HL-60/S4 (cell line): ENCODE measurements at regions not wholly inside any gene's neighbourhood (a gene's known extent, or its start where the extent isn't known, plus 50 kb on each side); places are given as distances from the start of the nearest gene placed in this dataset.
"Not testable (repeated sequence)": the region's sequence is repeated elsewhere in the genome, so short reads cannot be mapped to it uniquely, and the experiment has no call there.

Source experiments
- in situ Hi-C: fragments of 300-500 bp; cut with MboI; formaldehyde crosslinking; loops from 2 replicates; pipeline ENCODE4 v1.14.3; 2022; ENCODE audit warnings: low sequenced_read_pairs

GRCh38 chr12:93078059-93078458 is 149.0 kb upstream of the EEA1 start:
- in situ Hi-C loops: no loop called here

DNA sequence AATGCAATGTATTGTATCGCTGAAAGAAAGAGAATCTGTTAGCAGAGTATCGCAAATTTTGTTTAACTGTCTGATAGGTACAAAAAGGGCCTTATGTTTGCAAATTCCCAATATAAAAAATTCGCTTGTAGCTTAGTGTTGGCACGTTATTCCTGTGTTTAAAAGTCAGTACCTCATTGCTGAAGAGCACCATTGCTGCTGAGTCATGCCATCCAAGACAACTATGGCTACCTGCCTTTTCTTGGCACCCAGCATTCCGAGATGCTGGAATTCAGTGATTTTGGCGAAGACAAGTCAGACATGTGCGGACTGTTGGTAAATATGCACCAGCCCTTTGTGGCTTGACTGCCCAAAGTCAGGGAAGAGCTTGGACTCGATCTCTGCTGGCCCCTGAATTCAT is 149.5 kb upstream of the EEA1 start:
- in situ Hi-C loops: no loop called here

DNA sequence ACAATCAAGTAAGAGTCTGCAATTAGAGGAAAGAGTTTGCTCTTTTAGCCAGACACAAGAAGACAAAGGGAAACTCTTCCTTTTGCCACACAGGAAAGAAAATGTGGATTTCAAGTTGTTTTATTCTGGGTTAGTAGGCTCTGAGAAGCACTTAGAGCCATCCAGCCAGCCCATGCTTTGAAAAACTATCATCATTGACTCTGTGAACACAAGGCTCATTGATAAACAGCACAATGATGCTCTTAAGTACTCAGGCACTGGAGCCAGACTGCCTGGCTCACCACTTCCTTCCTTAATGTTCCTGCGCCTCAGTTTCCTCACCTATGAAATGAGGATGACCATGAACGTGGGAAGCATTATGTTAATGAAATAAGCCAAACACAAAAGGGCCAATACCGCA is 150.2 kb upstream of the EEA1 start:
- in situ Hi-C loops: no loop called here

DNA sequence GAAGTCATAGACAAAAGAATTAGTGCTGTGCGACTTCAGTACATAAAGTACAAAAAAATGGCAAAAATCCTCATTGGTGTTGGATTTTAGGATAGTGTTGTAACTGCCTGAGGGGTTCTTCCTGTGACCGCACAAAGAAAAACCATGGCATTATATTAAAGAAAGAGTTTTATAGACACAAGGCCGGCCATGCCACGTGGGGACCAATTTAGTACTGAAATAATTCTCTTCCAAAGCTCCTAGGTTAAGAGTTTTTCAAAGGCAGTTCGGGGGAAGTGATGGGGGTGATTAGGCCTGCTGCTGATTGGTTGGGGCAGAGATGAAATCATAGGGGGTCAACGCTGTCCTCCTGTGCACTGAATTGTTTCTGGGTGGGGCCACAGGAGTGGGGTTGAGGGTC is 150.9 kb upstream of the EEA1 start:
- in situ Hi-C loops: no loop called here

GRCh38 chr12:93080452-93080851 is 151.4 kb upstream of the EEA1 start:
- in situ Hi-C loops: no loop called here

- in situ Hi-C loops: no loop called here
These were observed 152.1 kb upstream of the EEA1 start for GRCh38 chr12:93080994-93081809.

DNA sequence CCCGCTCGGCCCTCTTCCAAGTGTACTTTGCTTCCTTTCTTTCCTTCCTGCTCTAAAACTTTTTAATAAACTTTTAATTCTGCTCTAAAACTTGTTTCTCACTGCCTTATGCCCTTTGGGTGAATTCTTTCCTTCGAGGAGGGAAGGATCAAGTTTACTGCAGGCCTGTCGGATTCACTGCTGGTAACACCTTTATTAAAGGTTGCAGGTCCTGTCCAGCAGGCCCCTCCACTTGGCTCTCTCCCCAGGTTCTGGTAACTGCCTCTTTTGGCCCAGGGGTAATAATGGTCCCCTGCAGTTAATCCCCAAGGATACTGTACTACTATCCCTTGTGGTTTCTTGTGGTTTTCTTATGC is 152.7 kb upstream of the EEA1 start:
- in situ Hi-C loops: no loop called here

DNA sequence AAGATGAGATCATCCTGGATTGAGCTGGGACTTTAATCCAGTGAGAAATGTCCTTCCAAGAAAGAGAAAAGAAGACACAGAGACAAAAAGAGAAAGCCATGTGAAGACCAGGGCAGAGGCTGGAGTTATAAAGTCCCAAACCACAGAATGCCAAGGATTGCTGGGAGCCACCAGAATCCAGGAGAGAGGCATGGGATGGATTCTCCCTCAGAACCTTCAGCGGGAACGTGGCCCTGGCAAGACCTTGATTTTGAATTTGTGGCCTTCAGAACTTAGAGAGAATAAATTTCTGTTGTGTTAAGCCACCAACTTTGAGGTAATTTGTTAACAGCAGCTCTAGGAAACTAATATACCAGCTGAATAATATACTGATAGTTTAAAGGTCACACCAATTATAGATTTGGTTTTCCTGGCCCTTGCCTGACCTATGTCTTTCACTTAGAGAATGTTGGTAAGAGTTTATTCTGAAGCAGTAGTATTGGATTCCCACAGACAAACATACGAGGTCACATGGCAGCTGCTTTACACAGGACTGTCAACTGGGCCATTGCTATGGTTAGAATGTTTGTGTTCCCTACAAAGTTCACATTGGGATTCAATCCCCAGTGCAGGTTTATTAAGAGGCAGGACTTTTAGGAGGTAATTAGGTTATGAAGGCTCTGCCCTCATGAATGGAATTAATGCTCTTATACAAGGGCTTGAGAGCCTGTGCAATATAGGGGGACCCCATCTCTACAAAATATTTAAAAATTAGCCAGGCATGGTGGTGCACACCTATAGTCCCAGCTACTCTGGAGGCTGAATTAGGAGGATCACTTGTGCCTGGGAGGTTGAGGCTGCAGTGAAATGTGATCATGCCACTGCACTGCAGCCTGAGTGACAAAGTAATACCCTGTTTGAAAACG is 156.5 kb upstream of the EEA1 start:
- in situ Hi-C loops: no loop called here

DNA sequence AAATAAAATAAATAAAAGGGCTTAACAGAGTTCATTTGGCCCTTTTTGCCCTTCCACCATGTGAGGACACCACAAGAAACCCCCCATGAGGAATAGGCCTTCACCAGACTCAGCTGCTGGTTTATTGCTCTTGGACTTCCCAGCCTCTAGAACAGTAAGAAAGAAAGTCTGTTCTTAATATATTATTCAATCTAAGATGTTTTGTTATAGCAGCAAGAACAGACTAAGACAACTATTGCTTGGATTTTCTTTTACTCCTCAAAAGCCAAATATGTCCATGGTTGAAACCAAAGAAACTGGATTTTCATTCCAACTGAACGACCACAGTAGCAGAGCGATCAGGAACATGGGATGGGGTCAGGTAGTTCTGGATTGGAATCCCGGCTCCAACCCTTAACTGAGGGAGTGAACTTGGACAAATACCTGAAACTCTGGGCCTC is 157.2 kb upstream of the EEA1 start:
- in situ Hi-C loops: no loop called here

DNA sequence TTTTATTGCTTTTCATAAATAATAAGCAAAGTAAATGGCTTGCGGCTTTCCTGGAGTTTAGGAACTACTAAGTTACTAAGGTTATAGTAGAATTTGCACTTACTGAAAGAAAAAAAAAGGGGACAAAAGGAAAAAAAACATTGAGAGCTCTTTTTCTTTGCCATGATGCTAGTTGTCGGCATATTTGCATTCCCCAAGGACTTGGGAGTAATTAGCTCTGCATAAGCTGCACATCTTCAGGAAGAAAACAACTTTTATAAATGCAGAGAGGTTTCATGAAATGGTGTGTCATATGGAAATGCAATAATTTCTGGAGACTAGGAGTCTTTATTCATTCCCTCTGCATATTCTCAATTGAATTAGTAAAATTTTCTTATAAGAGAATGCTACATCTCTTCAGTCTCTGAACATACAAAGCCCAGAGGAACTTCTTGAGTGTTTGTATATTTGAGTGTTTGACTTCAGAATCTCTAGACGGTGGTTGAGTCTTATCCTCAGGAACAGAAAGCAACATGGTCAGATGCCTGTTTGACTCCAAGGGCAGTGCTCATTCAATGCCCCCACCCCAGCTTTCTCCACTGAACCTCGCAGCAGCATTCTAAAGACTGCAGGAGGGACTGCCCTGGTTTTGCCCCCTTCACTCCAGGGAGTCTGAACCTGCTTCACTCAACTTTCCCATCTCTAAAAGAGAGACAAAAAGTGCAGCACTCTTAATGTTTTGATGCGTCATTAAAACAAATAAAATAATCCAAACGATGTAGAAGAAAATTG is 158.9 kb upstream of the EEA1 start:
- in situ Hi-C loops: no loop called here

- in situ Hi-C loops: no loop called here
These were observed 160.9 kb upstream of the EEA1 start for GRCh38 chr12:93089805-93090569.

- in situ Hi-C loops: no loop called here
These were observed 161.7 kb upstream of the EEA1 start for GRCh38 chr12:93090731-93091172.

DNA sequence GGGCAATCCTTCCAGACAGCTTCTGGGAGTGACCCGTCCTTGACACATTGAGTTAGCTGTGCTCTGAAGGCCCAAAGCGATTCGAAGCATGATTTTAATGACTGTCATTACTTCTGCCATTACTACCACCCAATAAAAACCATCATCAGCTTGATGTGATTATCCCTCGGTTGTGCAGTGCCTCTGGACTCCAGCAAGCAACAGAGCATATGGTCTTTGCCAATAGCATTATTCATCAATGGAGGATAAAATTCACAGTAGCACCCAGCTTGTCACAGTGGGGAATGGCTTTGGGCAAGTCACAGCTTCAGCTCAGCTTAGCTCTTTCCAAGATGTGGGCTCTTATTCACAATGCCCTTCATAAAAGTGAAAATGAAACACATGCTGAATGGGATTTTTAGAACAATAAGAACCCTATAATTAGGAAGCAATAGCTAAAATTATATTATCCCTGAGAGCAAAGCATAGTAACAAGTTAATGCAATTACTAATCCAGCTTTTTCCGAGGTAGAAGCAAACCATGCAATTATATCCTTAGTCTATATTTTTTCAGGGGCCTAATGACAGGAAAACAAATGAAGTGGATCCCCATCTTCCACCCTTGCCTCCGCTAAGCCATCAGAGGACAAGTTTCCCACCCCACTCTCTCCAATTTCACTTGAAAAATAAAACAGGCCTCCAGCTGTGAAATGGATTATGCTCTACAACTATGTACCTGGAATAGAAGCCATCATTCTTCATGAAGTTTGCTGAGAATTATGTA is 163.0 kb upstream of the EEA1 start:
- in situ Hi-C loops: no loop called here

DNA sequence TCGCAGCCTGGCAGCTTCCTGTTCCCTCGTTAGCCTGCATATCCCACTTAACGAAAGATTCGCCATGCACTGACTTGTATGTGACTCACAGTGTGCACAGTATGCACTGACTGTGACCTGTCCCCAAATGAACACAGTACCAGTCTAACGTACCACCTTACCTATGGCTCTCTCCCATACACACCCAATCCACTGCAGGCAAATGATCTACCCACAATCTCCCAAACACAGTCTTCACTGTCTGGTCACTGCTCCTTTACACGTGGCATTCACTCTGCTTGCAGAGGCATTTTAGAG is 163.5 kb upstream of the EEA1 start:
- in situ Hi-C loops: no loop called here

GRCh38 chr12:93093243-93093642 is 164.1 kb upstream of the EEA1 start:
- in situ Hi-C loops: no loop called here

DNA sequence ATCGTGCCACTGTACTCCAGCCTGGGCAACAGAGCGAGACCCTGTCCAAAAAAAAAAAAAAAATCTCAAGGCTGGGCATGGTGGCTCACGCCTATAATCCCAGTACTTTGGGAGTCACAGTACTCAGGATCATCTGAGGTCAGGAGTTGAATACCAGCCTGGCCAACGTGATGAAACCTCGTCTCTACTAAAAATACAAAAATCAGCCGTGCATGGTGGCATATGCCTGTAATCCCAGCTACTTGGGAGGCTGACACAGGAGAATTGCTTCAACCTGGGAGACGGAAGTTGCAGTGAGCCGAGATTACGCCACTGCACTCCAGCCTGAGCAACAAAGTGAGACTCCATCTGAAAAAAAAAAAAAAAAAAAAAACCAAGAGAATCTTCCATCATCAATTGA is 165.1 kb upstream of the EEA1 start:
- in situ Hi-C loops: not testable (repeated sequence)

GRCh38 chr12:93094988-93095737 is 166.1 kb upstream of the EEA1 start:
- in situ Hi-C loops: no loop called here

DNA sequence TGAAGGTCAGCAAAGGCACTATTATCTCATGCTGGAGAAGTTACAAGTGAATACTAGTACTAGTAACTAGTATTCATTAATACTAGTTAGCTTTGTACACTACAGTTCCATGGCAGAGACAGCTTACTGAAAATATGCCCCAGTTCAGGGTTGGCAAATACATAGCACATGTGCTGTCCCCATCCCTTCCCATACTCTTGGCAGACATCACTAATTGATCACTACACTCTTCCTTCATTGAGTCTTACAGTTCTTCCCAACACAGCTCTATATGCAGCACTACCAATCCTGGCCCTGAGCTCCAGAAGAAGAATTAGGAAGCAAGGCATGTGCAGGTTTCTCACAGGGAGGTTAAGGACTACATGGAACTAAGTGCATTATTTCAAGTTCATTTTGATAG is 168.3 kb upstream of the EEA1 start:
- in situ Hi-C loops: no loop called here

DNA sequence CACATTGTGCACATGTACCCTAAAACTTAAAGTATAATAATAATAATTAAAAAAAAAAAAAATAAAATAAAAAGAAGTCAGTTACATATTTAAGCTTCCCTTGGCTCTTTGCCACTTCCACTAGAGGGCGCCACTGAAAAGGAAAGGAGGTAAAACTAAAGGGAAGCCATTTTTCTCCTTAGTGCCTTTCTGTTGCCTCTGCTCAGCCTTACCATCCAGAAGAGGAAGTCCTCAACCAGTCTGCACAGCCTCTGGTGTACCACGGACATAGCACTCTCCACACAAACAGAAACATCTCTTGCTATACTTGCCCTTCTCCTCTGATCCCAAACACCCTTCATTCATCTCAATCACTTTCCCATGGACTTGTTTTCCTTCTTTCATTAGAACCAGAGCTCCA is 169.0 kb upstream of the EEA1 start:
- in situ Hi-C loops: no loop called here
